ENCODE measurements at regions not wholly inside any gene's neighbourhood (a gene's known extent, or its start where the extent isn't known, plus 50 kb on each side); places are given as distances from the start of the nearest gene placed in this dataset.

GRCh38 chr2:12588986-12589385, 127.8 kb upstream of the TRIB2 start:
- no peak overlapping the region for H3K4me3 ChIP-seq (ENCODE audit: low read length)
- no peak for TF ChIP-seq CTCF (IDR thresholded peaks at IDR 0.05; ENCODE audit: insufficient read depth, low read depth, low read length, missing control alignments)
- no peak for DNase-seq (ENCODE audit: low read depth)

GRCh38 chr2:12589802-12590320, 126.9 kb upstream of the TRIB2 start:
- DNase-seq (ENCODE audit: low read depth) = no peak
- no peak for TF ChIP-seq CTCF (IDR thresholded peaks at IDR 0.05; ENCODE audit: insufficient read depth, low read depth, low read length, missing control alignments)
- H3K4me3 ChIP-seq (ENCODE audit: low read length) = no peak overlapping the region

- TF ChIP-seq CTCF (IDR thresholded peaks at IDR 0.05; ENCODE audit: insufficient read depth, low read depth, low read length, missing control alignments) = no peak
- DNase-seq (ENCODE audit: low read depth) = no peak
- no peak overlapping the region for H3K4me3 ChIP-seq (ENCODE audit: low read length)
These were observed 124.4 kb upstream of the TRIB2 start for GRCh38 chr2:12592296-12592695.

GRCh38 chr2:12594590-12594989, 122.1 kb upstream of the TRIB2 start:
- H3K4me3 ChIP-seq (ENCODE audit: low read length) = no peak overlapping the region
- no peak for TF ChIP-seq CTCF (IDR thresholded peaks at IDR 0.05; ENCODE audit: insufficient read depth, low read depth, low read length, missing control alignments)
- peak; percentile 70 for DNase-seq (ENCODE audit: low read depth)

- no peak for DNase-seq (ENCODE audit: low read depth)
- H3K4me3 ChIP-seq (ENCODE audit: low read length) = no peak overlapping the region
- TF ChIP-seq CTCF (IDR thresholded peaks at IDR 0.05; ENCODE audit: insufficient read depth, low read depth, low read length, missing control alignments) = no peak
These were observed 120.0 kb upstream of the TRIB2 start for GRCh38 chr2:12596771-12597170.

- DNase-seq (ENCODE audit: low read depth) = no peak
- TF ChIP-seq CTCF (IDR thresholded peaks at IDR 0.05; ENCODE audit: insufficient read depth, low read depth, low read length, missing control alignments) = no peak
- no peak overlapping the region for H3K4me3 ChIP-seq (ENCODE audit: low read length)
These were observed 119.1 kb upstream of the TRIB2 start for GRCh38 chr2:12597610-12598009.

GRCh38 chr2:12602661-12603060, 114.1 kb upstream of the TRIB2 start:
- H3K4me3 ChIP-seq (ENCODE audit: low read length) = no peak overlapping the region
- TF ChIP-seq CTCF (IDR thresholded peaks at IDR 0.05; ENCODE audit: insufficient read depth, low read depth, low read length, missing control alignments) = no peak
- no peak for DNase-seq (ENCODE audit: low read depth)
